Skin of body (tissue), 1 donor: ENCODE measurements at regions not wholly inside any gene's neighbourhood (a gene's known extent, or its start where the extent isn't known, plus 50 kb on each side); places are given as distances from the start of the nearest gene placed in this dataset.

Experiments used
- DNase-seq: peaks from one replicate; lab custom pipeline; 2025; lab: John Stamatoyannopoulos, UW

DNA sequence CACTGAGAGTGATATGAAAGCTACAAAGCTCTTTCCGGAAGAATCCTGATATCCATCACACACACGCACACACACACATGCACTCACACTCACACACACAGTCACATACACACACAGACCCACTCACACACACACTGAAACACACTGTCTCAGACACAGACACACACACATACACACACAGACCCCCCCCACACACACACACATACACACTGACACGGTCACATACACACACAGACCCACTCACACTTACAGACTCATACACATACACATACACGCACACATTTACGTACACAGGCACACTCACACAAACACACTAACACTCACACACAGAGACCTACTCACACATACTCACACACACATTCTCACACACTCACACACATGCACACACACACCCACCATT, 58.6 kb downstream of the LIG4 start:
- DNase-seq = no peak

DNA sequence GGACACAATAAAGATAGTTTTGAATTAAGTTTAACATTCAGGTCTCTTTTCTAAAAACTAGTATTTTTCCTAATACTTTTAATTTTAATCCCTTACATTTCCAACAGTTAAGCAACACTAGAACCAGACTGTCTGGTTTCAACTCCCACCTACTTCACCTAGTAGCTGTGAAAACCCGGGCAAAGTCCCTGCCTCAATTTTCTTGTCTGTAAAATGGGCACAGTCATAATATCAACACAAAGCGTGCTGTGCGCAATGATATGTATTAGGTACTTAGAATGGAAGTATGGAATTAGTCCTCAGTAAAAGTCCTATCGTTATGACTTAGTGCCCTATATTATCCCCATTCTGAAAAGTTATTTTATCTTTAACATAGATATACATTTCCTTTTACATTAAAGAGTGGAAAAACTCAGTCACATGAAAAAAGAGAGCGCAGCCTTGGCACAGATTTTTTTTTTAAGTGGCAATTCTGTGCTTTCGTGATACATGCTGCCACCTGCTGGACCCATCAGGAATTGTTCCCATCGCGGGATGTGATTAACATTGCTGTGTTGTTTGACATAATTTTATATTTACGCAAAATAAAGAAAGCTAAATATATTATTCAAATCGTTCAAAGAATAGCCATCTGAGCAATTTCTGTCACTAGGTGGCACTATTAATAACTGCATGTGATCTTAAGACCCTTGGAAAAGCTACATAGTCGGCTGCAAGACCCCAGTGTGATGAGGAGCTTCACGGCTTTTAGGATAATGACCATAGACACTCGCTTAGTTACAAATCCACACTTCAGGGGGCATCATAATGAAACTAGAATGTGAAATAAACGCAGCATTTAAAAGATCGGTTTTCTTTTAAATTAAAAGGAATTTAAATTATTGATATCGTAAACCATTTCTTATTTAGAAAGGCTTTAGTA, 59.9 kb downstream of the LIG4 start:
- peak; percentile 35 for DNase-seq

DNA sequence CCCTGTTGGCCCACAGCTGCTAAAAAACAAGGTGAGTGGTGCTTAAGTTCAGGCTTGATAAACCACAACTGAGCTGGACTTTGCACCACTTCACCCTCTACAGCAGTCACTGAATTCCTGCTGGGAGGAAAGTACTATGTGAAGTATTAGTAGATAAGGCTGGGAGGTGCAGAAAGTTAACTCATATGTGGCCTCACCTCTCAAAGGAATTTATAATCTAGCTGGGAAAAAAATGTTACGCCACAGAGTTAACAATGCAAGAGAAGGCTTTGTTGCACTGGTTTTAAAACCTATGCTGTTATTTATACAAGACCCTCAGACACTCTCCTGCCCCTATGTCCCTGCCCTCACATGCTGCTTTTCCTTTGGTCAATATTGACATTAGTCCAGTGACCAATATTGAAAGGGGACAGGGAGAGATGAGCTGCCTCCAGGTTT, 60.9 kb downstream of the LIG4 start:
- no peak for DNase-seq

DNA sequence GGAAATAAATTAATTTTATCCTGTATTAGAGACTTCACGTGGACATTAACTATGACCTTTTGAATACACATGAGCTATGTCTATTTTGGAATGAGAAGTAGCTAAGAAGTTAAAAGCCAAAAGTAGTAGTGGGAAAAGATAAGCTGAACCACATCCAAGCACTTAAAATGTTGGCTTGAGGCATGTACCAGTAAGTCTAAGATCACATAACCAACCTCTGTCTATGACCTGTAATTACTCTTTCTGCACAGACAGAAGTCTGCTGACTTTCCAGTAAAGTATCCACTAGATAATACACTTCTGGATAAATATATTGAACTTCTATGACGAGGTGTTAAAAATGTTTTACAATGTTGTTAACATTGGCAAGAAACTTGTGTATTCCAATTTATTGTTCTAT, 68.7 kb downstream of the LIG4 start:
- DNase-seq = no peak

DNA sequence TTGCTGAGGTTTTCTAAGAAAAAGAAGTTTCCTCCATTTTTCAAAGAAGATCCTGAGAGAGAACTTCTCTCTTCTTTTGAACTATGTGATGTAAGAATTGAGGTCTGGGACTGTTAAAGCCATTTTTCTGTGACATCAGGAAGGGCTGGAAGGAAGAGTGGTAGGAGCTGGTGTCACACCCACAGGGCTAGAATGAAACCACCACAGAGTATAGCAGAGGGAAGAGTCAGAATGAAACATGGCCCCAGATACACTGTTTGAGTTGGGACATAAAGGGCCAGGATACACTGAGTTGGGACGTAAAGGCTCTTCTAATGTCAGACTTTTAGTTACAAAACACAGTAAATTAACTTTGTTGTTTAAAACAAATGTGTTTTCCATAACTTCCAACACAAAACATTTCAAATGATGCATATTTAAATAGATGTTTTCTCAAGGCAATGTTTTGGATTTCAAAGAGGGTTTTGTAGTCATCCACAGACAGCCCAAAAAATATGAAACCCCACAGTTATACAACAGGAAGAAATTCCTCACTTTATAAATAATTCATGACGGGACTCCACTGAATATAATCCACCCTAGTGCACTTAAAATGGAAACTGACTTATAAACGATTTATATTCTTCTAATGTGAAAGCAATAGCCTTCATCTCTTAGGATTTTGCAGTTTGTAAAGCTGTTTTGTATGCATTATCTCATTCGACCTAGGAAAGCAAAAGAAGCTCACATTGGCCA, 72.5 kb downstream of the LIG4 start:
- DNase-seq = no peak

DNA sequence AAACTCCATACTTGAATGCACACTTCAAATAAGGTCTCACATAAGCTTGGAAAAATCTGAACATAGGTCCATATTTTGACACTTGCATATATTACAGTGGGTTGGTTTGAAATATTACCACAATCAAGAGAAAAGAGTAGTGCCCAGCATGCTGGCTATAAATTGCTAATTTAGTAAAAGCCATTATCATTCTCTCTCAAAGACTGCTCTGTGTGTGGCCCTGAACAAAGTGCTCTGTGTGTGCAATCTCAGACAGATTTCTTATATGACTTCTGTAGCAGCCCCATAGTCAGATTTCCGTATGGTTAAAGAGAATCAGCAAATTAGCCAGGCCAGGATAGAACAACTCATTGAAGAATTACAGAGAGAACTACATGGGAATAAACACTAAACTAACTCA, 78.2 kb downstream of the LIG4 start:
- DNase-seq = no peak

DNA sequence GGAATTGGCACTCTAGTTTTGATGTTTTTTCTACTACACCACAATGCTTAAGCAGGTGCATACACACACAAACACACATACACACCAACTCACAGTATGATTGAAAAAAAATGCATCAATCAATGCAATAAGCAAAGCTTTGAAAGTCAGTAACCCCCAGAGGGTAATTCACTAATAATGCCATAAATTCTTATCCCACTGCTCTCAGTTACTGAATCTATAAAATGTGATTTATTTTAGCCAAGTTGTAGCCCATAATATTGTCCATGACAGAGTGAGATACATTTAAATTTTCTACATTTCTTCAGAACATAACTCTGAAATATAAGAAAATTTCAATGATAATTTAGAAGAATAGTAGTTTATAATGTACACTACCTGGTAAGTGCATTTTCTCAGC, 87.9 kb downstream of the LIG4 start:
- DNase-seq = no peak

DNA sequence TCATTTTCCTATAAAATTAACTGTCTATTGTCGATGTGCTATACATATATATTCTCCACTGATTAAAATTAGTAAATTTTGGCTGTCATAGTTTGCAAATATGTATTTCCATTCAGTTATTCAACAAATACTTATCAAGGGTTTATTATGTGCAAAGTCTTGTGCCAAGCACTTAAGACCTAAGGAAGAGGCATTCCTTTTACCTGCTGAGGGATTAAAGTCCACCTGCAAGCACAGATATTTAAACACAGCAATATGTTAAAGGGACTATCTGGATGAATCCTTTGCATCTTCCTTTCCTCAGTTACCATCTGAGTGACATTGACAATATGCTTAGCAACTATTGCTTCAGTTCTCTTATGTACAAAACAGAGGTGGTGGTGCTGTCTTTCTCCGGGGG, 89.3 kb downstream of the LIG4 start:
- no peak for DNase-seq

DNA sequence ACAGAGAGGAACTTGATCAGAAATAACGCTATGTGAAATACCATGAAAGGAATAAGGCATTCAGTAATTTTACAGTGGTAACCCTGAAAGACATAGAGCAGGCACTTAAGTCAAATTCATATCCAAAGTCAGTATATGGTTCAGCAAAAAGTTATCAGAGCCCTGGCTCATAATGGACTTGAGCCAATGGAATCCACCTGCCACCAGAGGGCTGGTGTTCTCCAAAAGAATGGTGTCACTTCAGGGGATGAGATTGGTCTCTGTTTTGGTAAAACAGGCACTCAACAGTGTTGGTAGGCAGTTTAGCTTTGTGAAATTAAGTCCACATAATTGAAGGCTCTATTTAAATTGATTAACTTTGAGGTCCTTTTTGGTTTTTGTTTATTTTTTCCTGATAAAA, 93.9 kb downstream of the LIG4 start:
- no peak for DNase-seq

DNA sequence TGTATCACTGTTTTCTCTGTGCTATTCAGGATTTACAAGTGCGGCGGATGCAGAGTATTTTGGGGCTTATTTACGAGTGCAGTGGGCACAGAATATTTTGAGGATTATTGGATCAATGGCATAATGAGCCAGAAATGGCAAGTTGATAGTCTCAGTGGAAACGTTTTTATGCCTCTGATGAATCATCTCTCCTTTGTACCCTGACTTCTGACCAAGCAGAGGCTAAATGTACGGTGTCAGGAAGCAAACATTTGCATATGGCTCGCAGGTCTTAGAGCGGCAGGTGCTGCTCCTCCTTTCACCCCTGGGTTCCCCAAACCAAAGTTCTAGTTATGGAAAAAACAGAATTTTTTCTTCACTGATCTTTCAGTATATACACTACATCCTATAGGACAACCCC, 94.5 kb downstream of the LIG4 start:
- no peak for DNase-seq

DNA sequence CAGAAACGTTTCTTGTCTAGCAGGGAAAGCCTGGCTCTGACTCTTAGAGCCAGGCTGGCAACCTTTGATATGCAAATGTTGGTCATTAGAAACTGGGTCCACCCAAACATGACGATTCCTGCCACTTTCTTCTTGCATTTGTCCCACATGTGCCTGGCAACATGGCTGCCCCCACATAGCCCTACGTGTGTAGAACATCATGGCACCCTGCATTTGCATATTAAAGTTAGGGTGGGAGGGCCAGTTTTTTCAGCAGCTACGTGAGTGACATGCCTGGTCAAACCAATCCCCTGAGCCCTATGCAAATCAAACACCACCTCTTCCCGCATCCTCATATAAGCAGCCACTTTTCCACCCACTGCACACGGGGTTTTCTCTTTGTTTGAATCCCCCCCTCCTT, 95.0 kb downstream of the LIG4 start:
- no peak for DNase-seq

DNA sequence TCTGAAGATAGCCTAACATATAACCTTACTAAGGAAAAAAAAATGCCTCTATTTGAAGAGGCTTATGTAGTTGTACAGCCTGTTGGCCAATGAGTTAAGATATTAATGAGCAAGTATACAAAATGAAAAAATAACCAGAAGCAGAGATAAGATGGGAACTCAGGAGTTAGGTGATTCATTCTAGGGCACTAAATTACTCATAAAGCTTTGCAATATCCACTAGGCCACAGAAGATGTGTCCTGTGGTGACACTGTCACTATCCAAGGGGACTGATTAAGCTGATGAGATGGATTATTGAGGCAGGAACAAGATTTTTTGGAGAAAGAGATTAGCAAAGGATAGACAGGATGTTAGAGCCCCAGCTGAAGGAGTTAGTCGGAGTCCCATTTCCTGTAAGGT, 99.6 kb downstream of the LIG4 start:
- no peak for DNase-seq

DNA sequence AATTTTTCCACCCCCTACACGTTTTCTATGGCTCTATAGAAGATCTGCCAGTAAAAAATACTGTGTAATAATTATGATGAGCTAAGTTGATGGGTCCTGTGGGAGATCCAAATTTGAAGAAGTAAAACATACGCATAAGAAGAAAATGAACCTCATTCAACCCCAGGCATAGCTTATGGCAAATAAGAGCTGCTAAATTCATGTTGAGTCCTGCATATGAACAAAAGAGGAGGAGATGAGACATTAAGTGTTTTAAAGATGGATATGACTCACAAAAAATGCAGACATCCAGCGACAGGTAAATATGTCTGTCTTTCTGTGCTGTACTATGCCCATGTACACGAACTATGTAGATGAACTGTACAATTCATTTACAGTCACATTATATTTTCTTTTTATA, 101.9 kb downstream of the LIG4 start:
- DNase-seq = no peak

DNA sequence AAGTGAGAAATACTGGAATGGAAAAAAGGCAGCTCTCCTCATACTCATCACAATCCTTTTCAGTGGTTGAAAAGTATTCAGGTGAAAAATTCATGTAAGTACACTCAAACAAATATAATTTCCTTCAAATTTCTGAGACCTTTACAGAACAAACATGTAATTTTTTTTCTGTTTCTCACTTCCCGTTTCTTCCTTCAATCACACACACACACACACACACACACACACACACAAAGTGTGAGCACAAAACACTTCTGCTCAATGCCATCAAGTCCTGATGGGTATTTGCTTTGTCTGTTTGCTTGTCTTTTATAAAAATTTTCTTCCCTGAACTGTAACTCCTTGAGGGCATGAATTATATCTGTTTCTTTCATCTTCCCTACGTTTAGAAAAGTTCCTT, 110.6 kb downstream of the LIG4 start:
- DNase-seq = no peak

DNA sequence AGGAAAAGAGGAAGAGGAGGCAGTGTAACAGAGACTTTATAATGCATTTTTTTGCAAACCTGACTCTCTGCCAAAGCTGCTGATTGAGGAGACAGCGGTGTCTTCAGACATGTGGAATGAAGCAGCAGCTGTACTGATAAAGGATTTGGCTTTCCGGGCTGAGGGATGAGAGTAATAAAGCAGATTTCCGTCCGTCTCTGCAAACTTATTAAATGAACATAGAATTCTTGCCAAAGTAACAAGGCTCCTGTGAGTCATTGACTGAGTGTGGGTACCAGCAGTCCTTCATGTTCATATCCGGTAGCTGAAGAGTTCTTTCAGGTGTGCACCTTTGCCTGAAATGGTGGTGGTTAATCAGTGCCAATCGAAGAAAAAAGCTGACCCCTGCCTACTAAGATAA, 112.6 kb downstream of the LIG4 start:
- no peak for DNase-seq

DNA sequence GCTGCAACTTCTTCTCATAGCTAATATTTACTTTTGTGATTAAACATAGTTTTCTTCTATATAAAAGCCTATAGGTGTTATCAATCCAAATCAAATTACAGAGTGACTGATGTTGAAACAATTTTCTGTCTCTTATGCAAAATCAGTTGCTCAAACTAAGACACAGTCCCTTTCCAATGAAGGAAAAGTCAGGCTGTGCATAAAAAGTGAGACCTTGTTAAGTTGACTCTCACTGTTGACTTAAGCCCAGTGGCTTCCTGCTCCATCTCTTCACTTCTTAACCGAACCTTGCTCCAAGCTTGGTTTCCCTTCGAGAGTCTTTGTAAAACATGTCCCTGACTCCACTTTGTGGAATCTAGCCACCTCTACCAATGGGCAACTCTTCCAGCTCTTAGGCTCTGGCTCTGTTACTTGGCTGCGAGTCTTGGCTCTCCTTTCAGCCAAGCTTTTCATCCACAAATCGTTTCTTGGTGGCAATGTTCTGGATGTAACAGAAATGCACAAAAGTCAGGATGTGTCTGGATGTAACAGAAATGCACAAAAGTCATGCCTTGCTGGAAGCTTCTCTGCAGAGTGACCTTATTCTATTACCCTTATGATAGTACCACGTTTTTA, 118.9 kb downstream of the LIG4 start:
- DNase-seq = no peak

DNA sequence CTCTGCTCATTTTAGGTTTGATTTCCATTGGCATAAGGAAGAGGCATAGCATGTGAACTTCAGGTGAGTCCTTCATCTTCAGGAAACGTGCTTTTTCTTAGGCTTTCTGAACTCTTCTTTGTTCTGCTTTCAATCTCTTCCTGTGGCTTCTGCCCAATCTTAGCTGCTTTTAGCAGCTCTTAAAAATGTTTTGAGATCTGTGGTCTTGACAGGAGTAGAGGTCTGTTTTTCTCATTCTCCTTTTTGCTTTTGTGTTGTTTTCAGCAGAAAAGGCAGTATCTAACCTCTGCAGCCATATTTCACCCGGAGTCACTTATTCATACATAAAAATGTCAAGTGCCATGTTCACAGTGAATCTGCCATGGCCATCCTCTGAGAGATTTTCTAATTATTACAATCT, 120.3 kb downstream of the LIG4 start:
- no peak for DNase-seq

DNA sequence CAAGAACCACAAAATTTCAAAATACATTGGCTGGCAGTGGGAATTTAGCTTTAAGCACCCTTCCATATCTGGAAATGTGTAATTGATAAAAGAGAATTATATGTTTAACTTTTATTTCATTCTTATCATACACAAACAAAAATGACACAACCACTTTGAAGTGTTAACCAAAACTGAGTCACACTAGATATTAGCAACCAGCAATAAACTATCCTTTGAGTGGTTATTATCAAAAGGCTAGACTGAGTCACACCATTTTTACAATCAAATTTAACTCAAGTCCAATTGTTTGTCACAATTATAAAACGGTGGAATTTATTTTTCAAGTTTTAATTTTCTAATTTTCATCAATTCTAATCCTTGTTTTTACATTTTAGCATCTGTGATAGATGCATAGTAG, 121.7 kb downstream of the LIG4 start:
- DNase-seq = no peak

DNA sequence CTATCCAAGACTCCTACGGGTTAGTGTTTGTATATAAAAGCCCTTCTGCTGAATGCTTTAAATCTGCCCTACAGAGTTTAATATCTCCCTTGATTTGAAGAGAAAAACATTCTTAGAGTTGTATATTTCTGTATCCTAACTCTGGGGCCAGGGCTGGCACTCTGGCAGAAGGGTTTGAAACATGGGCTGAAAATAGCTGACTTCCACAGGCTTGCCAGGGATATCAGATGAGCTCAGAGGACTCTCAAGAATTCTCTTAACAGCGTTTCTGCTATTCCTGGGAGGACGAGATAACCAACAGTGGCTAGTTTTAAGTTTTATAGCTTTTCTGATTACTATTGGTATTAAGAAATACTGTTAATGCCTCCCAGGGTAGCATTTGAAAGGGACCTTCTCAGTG, 127.5 kb downstream of the LIG4 start:
- no peak for DNase-seq

DNA sequence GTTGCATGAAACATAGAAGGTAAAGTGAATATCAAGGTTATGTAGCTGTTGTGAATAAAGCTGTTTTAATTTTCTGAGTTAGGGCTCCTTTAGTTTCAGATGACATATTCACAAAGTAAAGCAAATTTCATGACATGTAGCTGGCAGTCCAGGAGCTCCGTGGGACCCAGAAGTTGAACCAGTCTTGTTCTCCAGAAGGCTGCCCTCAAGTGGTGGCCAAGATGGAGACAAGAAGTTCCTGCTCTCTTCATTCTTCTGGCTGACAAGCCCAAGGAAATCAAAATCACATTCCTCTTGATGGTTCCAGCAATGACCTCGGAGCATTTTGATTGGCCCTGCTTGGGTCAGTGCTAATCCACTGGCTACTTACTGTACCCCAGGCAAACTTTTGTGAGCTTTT, 128.7 kb downstream of the LIG4 start:
- DNase-seq = no peak

DNA sequence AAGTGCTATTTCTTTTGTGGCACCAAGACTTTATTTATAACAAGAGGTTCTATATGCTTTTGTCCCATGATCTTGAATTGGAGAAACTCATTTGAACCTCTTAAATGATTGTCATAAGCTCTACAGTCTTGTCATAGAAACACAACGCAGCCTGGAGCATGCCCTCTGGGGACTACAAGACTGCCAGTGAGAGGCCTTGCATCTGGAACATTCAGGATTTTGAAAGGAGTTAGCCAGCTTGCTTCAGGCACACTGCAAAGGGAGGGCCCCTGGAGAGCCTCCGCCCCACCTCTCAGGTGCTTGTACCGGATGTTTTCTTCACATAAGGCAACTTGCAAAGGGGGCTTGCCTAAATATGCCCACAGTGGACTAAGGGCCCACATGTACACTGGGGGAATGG, 130.5 kb downstream of the LIG4 start:
- no peak for DNase-seq

DNA sequence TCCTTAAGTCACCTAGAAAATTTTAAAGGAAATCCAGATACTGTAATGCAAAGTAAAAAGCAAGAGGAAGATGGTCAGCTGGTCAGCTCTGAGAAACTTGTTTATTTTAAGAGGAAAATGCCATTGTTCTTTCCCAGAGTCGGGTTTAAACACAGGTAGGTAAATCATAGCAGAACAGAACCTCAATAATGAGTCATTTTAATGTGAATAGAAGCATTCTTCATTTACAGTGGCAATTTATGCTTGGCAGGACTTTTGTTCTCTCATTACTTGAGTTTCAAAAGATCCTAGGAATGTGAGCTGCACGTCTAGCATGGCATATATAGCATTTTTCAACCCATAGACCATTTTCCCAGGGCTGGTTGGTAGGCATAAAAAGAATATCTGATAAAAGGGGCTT, 132.3 kb downstream of the LIG4 start:
- no peak for DNase-seq

DNA sequence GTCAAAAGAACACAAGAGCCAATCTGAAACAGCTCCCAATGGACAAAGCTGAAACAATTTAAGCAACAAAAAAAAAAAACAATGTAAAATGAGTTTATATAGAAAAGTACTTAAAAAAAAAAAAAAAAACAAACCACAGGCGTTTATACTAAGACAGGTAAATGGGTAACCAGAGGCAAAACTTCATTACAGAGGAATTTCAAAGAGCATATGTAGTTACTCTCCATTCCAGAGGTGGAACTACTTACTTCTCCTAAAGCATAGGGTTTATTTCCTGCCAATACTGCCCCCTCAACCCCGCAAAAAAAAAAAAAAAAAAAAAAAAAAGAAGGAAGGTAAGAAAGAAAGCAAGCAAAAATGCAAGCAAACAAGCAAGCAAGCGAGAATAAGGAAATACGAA, 132.9 kb downstream of the LIG4 start:
- no peak for DNase-seq
